Keratinocyte (primary cell): ENCODE measurements at regions not wholly inside any gene's neighbourhood (a gene's known extent, or its start where the extent isn't known, plus 50 kb on each side); places are given as distances from the start of the nearest gene placed in this dataset.

ENCODE experiments used
- CTCF ChIP-seq, 3 experiments: IDR thresholded peaks in 1 of 3; conservative IDR thresholded peaks in 1 of 3; optimal IDR thresholded peaks in 1 of 3; 2 replicates in 2 of 3; 3 replicates in 1 of 3; pipeline versions ENCODE3 to v1.5.1; 2011; ENCODE audit warnings: low read length in 3 of 3, mild to moderate bottlenecking in 3 of 3, moderate library complexity in 2 of 3, control low read depth in 1 of 3, inconsistent platforms in 1 of 3; ENCODE audit not compliant: insufficient read depth in 2 of 3; ENCODE audit errors: extremely low read depth in 1 of 3
- EZH2 ChIP-seq: IDR thresholded peaks from one replicate; pipeline ENCODE4 v1.6.1; 2012; ENCODE audit warnings: inconsistent platforms, mild to moderate bottlenecking, low read length, moderate library complexity

GRCh38 chr3:177992993-177993970 lies 543.0 kb upstream of the KCNMB2 start:
- TF ChIP-seq CTCF (optimal IDR thresholded peaks at IDR 0.05 in 1 of 3, IDR thresholded peaks at IDR 0.05 in 1 of 3, conservative IDR thresholded peaks at IDR 0.05 in 1 of 3; ENCODE audit: extremely low read depth in 1 of 3, insufficient read depth in 2 of 3, low read length in 3 of 3) (no peak), EZH2 (no peak)
